T1000 (cell line): ENCODE measurements at regions not wholly inside any gene's neighbourhood (a gene's known extent, or its start where the extent isn't known, plus 50 kb on each side); places are given as distances from the start of the nearest gene placed in this dataset.
"Not testable (repeated sequence)": the region's sequence is repeated elsewhere in the genome, so short reads cannot be mapped to it uniquely, and the experiment has no call there.

ENCODE experiments used
- DNase-seq: peaks from one replicate; lab custom pipeline; 2025; ENCODE audit warnings: mixed read lengths; lab: John Stamatoyannopoulos, UW

DNA sequence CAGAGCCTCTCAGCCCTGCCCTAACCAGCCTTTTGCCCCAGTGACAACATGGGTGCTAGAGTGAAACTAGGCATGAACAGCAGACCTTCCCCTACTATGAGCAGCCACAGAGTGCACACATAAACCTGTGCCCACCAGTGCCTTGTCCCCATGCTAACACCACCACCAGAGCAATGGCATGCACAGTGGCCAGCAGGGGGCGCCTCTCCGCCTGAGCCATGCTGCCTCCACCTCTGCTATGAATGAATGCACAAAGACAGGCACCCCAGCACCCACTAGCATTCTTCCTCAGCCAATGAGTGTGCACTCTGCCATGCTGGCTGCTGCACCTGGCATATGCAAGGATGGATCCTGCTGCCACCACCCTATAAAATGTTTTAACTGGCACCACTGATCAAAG lies 286.9 kb upstream of the FGF16 start:
- no peak for DNase-seq

- no peak for DNase-seq
Measured at GRCh38 chrX:77162777-77163176, 284.4 kb upstream of the FGF16 start.

- no peak for DNase-seq
Measured at GRCh38 chrX:77167993-77168392, 279.2 kb upstream of the FGF16 start.

DNA sequence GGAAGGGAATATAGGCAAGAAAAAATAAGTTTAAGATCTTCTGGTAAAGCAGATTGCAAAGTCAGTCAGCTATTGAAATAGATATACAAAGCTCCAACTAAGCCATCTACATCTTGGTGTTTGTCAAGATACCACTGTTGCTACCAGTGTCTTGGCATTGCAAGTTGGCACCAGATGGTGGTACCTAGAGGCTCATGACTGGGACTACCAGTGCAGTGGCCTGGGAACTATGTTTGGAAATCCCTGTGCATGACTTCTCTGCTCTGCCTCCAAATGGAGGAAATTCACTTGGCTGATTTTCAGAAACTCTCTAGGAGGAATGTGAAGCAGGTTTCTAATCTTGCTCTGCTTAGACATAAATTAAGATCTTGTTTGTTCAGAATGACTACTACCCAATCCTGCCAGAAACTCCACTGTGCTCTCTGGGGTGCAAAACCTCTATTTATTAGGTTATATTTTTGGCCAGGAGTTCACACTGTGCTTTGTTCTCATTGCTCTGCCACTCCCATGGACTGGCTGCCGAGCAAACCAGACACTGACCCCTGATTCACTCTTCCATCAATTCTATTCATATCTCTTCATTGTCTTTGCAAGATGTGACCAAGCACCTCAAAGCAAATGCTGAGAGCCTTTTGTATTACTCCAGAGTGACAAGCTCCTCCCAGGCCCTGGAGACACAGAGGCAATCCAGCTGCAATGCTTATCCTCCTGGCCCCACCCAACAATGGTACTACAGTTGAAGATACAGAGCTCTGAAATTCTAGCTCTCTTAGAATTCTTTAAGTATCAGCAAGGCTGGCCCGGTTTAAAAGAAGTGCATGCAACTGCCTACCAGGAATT lies 272.3 kb upstream of the FGF16 start:
- DNase-seq = no peak

GRCh38 chrX:77200663-77201062 lies 246.5 kb upstream of the FGF16 start:
- no peak for DNase-seq

GRCh38 chrX:77223046-77223445 lies 224.1 kb upstream of the FGF16 start:
- DNase-seq = no peak

GRCh38 chrX:77264490-77264889 lies 182.7 kb upstream of the FGF16 start:
- DNase-seq = no peak

DNA sequence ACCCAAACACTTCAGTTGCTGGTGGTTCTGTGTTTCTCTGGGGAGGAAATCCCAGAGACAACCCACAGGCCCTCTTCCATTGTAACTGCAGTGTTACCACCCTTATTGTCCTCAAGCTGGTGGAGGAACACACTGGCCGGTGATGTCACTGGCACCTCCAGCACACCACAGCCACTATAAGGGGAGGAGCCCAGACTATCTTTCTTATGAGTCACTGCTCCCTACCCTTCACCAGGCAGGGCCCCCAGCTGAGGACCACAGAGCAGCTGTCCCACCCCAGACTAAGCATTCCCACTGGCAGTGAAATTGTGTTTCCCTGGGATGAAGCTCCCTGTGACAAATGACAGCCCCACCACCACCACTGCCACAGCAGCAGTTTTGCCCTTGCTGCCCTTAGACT lies 171.8 kb upstream of the FGF16 start:
- DNase-seq = no peak

GRCh38 chrX:77276742-77277141 lies 170.4 kb upstream of the FGF16 start:
- DNase-seq = no peak

GRCh38 chrX:77277911-77278310 lies 169.3 kb upstream of the FGF16 start:
- DNase-seq = no peak

DNA sequence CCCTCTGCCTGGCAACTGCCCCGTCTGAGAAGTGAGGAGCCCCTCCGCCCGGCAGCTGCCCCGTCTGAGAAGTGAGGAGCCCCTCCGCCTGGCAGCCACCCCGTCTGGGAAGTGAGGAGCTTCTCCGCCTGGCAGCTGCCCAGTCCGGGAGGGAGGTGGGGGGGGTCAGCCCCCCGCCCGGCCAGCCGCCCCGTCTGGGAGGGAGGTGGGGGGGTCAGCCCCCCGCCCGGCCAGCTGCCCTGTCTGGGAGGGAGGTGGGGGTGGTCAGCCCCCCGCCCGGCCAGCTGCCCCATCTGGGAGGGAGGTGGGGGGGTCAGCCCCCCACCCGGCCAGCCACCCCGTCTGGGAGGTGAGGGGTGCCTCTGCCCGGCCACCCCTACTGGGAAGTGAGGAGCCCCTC lies 167.8 kb upstream of the FGF16 start:
- not testable (repeated sequence) for DNase-seq

GRCh38 chrX:77293331-77293995 lies 153.7 kb upstream of the FGF16 start:
- DNase-seq = no peak

DNA sequence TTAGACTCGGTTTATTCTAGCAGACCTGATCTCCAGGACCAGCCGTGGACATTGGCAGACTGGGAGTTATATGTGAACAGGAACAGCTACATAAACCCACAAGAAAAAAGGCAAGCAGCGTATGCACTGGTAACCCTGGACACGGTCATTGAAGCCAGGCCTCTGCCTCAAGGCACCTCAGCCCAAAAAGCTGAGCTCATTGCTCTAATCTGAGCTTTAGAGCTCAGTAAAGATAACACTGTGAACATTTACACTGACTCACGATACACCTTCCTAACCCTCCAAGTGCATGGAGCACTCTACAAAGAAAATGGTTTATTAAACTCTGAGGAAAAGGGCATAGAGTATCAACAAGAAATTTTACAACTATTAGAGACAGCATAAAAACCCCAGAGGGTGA lies 148.9 kb upstream of the FGF16 start:
- DNase-seq = no peak

DNA sequence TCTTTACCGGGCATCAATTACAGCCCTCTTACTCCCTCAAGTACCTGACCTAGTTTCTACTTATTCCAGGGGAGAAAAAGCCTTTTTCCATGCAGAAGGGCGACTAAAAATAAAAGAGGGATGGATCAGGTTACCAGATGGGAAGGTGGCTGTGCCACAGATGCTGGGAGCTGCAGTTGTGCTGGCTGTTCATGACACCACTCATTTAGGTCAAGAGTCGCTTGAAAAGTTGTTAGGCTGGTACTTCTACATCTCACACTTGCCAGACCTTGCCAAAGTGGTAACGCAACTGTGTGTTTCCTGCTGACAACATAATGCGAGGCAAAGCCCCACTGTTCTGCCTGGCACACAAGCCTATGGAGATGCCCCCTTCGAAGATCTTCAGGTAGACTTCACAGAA lies 148.4 kb upstream of the FGF16 start:
- DNase-seq = no peak

DNA sequence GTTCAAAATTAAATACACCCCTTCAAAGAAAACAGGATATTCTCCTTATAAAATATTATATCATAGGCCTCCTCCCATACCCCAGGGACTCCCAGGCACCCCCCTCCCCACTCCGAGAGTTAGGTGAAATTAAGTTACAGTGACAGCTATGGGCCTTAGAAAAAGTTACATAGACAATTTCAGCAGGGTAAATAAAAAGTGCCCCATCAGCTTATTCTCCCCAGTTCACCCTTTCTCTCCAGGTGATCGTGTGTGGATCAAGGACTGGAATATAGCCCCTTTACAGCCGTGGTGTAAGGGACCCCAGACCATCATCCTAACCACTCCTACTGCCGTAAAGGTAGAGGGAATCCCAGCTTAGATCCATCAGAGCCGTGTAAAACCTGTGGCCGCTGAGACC lies 147.6 kb upstream of the FGF16 start:
- DNase-seq = no peak

DNA sequence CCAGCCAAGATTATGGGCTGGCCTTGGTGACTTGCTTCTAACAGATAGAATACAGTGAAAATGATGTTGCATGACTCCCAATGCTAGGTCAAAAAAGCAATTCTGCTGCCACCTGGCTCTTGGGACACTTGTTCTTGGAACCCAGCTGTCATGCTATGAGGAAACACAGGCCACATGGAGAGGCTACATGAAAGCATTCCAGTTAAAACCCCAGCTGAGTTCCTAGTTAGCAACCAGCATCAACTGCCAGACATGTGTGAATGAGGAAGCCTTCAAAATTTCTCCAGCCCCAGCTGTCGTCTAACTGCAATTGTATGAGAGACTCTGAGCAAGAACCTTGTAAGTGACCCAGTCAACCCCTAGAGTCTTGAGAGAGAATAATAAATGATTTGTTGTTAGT lies 105.2 kb upstream of the FGF16 start:
- DNase-seq = no peak

DNA sequence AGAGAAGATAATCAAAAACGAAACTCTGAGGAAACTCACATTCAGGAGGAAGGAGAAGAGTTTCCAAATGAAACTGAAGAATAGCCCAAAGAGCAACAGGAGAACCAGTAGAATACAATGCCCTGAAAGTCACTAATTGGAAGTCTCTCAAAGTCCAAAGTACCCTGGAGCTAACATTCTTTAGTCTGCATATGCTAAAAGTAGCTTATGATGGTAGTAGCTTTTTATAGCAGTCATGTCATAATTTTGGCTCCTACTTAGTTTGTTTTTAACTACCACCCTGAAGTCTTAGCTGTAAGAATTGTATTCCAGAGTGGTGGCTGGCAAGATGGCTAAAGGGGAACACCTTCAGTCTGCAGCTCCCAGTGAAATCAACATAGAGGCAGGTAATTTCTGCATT lies 100.3 kb upstream of the FGF16 start:
- DNase-seq = no peak

- DNase-seq = no peak
Measured at GRCh38 chrX:77347572-77347971, 99.6 kb upstream of the FGF16 start.

GRCh38 chrX:77389891-77390290 lies 57.3 kb upstream of the FGF16 start:
- no peak for DNase-seq

- not testable (repeated sequence) for DNase-seq
Measured at GRCh38 chrX:77390365-77390764, 56.8 kb upstream of the FGF16 start.

DNA sequence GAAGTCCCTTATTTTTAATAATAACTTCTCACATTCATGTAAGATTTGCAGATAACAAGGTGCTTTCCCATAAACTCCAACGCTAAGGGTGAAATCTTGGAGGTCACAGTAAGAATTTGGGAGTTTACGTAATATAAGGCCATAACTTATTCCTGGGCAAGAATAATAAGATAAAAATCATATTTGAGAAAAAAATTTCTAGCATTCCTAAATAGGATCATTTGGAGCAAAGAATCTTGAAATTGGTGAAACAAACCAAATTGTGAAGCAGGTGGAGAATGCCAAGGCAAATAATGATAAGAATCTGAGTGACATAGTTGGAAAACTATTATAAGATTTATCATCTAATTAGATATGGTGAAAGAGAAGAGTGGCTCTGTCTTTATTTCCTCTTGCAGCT lies 50.4 kb upstream of the FGF16 start:
- no peak for DNase-seq
